GM13976 (cell line): ENCODE measurements at regions not wholly inside any gene's neighbourhood (a gene's known extent, or its start where the extent isn't known, plus 50 kb on each side); places are given as distances from the start of the nearest gene placed in this dataset.

ENCODE experiments used
- DNase-seq: peaks from one replicate; pipeline ENCODE4 v3.0.0; 2012; ENCODE audit warnings: low spot score
- CTCF ChIP-seq: IDR thresholded peaks from 2 replicates; pipeline ENCODE4 v1.5.1; 2012; ENCODE audit warnings: borderline replicate concordance, mild to moderate bottlenecking; ENCODE audit not compliant: insufficient read depth; ENCODE audit errors: extremely low read depth, missing control alignments, control extremely low read depth
- in situ Hi-C: fragments of 300-500 bp; cut with MboI; formaldehyde crosslinking; loops from one replicate; pipeline ENCODE4 v1.12.0; 2022; ENCODE audit warnings: low sequenced_read_pairs, mixed read lengths, inconsistent platforms; ENCODE audit not compliant: unreplicated experiment

DNA sequence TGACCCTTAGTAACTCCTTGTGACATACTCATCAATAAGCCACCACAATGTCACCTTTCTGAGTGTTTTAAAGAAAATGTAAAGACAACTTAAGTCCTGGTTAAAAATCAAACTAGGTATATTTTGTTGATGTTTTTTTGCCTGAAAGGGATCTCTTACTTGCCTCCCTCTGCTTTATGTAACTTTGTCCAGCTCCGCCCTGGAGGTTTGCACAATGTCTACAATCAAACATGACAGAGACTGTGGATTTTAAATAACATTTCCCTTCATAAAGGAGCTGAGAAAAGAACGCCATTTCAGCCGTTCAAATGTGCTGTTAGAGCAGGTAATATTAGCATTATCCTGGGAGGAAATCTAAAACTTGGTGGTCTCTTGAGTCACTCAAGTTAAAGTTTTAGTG, 613.9 kb downstream of the SOX5 start:
- TF ChIP-seq CTCF = no peak
- in situ Hi-C loops = no loop called here
- DNase-seq = no peak

- DNase-seq = no peak
- in situ Hi-C loops = no loop called here
- TF ChIP-seq CTCF = no peak
These were observed 612.3 kb downstream of the SOX5 start for GRCh38 chr12:23337213-23337612.

DNA sequence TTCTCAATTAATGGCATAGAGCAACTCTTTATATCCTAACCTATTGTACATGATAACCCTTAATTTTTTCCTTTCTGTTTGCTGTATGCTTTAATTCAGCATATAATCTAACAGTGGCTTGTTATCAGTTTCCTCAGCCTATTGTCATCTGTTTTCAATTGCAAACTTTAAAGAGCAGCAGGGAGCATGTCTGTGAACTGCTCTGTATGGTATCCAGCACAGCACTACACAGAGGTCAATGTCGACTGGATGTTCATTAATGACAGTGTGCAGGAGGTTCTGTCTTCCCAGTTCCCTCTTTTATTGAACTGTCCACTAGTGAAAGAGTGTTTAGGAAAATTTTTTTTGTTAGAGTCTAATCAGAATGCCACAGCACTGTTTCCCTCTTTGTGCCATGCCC, 609.1 kb downstream of the SOX5 start:
- no peak for TF ChIP-seq CTCF
- in situ Hi-C loops = no loop called here
- no peak for DNase-seq

- no peak for TF ChIP-seq CTCF
- no peak for DNase-seq
- in situ Hi-C loops = no loop called here
These were observed 607.1 kb downstream of the SOX5 start for GRCh38 chr12:23342407-23342806.

GRCh38 chr12:23349564-23349963, 599.9 kb downstream of the SOX5 start:
- in situ Hi-C loops = no loop called here
- DNase-seq = no peak
- no peak for TF ChIP-seq CTCF

DNA sequence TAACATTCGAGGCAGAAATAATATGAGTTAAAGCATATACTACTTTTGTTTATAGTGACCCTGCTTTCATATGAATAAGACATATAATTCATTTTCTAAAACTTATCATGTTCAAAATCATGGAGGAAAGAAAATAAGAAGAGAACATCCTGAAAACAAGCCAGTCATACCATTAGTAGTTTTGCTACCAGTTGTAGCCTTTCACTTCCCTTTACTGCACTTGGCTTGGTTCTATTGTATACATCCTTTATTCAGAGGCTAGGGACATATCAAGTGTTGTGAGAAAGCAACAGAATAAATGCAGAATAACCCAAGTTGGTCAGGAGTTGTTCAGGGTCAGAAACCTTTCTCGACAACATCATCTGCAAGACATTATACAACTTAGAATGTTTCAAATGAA, 598.7 kb downstream of the SOX5 start:
- in situ Hi-C loops = no loop called here
- peak; percentile 8 for DNase-seq
- no peak for TF ChIP-seq CTCF

GRCh38 chr12:23352670-23353069, 596.8 kb downstream of the SOX5 start:
- in situ Hi-C loops = no loop called here
- DNase-seq = no peak
- no peak for TF ChIP-seq CTCF
